A549 (cell line): ENCODE measurements at regions not wholly inside any gene's neighbourhood (a gene's known extent, or its start where the extent isn't known, plus 50 kb on each side); places are given as distances from the start of the nearest gene placed in this dataset.

Experiments used
- BHLHE40 ChIP-seq: IDR thresholded peaks from 2 replicates; pipeline ENCODE4 v1.6.1; 2012; ENCODE audit warnings: low read depth, low read length, inconsistent platforms
- E2F6 ChIP-seq: IDR thresholded peaks from 2 replicates; pipeline ENCODE4 v1.6.1; 2012; ENCODE audit warnings: low read depth, borderline replicate concordance

- TF ChIP-seq BHLHE40: no peak
- TF ChIP-seq E2F6: no peak
Measured at GRCh38 chrX:118218940-118219339, 102.3 kb upstream of the KLHL13 start.
